ENCODE measurements at regions not wholly inside any gene's neighbourhood (a gene's known extent, or its start where the extent isn't known, plus 50 kb on each side); places are given as distances from the start of the nearest gene placed in this dataset.

DNA sequence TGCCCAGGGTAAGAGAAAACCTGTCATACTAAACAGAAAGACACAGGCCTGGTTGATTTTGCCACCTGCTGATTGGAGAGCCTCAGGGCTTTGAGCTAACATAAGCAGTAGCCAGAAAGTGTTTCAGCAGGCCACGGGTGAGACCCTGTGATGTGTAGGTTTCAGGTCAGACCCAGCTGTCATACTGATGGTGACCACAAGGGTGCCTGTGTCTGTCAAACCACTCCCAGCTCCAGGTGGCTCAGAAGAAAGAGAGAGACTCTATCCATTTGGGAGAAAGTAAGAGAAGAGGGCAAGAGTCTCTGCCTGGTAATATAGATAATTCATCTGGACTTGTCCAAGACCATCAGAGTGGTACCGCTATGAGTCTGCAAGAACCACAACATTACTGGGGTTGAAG is 72.8 kb upstream of the NLRP2B start:
- TF ChIP-seq POLR2A (IDR thresholded peaks at IDR 0.05): no peak
- no peak for TF ChIP-seq POLR2AphosphoS5 (IDR thresholded peaks at IDR 0.05)
- no peak for TF ChIP-seq CTCF (IDR thresholded peaks at IDR 0.05)
